IPS-20b (cell line): ENCODE measurements at regions not wholly inside any gene's neighbourhood (a gene's known extent, or its start where the extent isn't known, plus 50 kb on each side); places are given as distances from the start of the nearest gene placed in this dataset.
"Not testable (repeated sequence)": the region's sequence is repeated elsewhere in the genome, so short reads cannot be mapped to it uniquely, and the experiment has no call there.

ENCODE experiments used
- H3K27ac ChIP-seq: one replicate; pipeline ENCODE4 v1.5.1; 2013; ENCODE audit warnings: low read length
- H3K27me3 ChIP-seq: 2 replicates; pipeline ENCODE4 v1.6.1; 2013; ENCODE audit warnings: mild to moderate bottlenecking, low read length, inconsistent platforms; ENCODE audit not compliant: insufficient read depth
- H3K36me3 ChIP-seq: 2 replicates; pipeline ENCODE4 v1.6.1; 2013; ENCODE audit warnings: low read depth, mild to moderate bottlenecking, inconsistent platforms, low read length, moderate library complexity; ENCODE audit not compliant: insufficient read depth
- H3K4me1 ChIP-seq: 2 replicates; pipeline ENCODE4 v1.6.1; 2013; ENCODE audit warnings: mild to moderate bottlenecking, control low read depth, inconsistent platforms, low read length, moderate library complexity; ENCODE audit not compliant: insufficient read depth
- H3K4me3 ChIP-seq: 2 replicates; pipeline ENCODE4 v1.5.1; 2013; ENCODE audit warnings: mild to moderate bottlenecking, low read length, inconsistent platforms
- H3K9ac ChIP-seq: 2 replicates; pipeline ENCODE4 v1.6.1; 2013; ENCODE audit warnings: low read depth, mild to moderate bottlenecking, inconsistent platforms, low read length, moderate library complexity
- H3K9me3 ChIP-seq: 2 replicates; pipeline ENCODE4 v1.6.1; 2013; ENCODE audit warnings: mild to moderate bottlenecking, low read depth, low read length, inconsistent platforms; ENCODE audit not compliant: insufficient read depth

- H3K27ac ChIP-seq, result not testable (repeated sequence)
Measured at GRCh38 chr20:29409160-29409689, 1848.2 kb upstream of the DEFB115 start.

GRCh38 chr20:29409833-29410805 is 1847.3 kb upstream of the DEFB115 start:
- H3K9ac ChIP-seq, result no peak overlapping the region
- H3K9me3 ChIP-seq, result peaks cover 73% of the 10 kb centered on the region
- H3K27me3 ChIP-seq, result no peaks in the 10 kb centered on the region
- H3K36me3 ChIP-seq, result no peaks in the 10 kb centered on the region
- no peak overlapping the region for H3K27ac ChIP-seq
- H3K4me3 ChIP-seq, result no peak overlapping the region
- no peaks in the 10 kb centered on the region for H3K4me1 ChIP-seq

More at GRCh38 chr20:29409160-29409689, 1848.2 kb upstream of the DEFB115 start:
- not testable (repeated sequence) for H3K9ac ChIP-seq, H3K4me3 ChIP-seq, H3K4me1 ChIP-seq, H3K27me3 ChIP-seq, H3K36me3 ChIP-seq
- H3K9me3 ChIP-seq, result peaks cover 79% of the 10 kb centered on the region

GRCh38 chr20:29410806-29411457 is 1846.5 kb upstream of the DEFB115 start:
- Histone ChIP-seq H3K9me3 (peaks cover 73% of the 10 kb centered on the region), H3K4me1 (no peaks in the 10 kb centered on the region), H3K27me3 (no peaks in the 10 kb centered on the region), H3K36me3 (no peaks in the 10 kb centered on the region), H3K27ac (no peak overlapping the region), H3K9ac (no peak overlapping the region), H3K4me3 (no peak overlapping the region)

GRCh38 chr20:29411458-29411820 is 1846.0 kb upstream of the DEFB115 start:
- not testable (repeated sequence) for H3K4me3 ChIP-seq, H3K27me3 ChIP-seq, H3K4me1 ChIP-seq, H3K9ac ChIP-seq, H3K36me3 ChIP-seq, H3K27ac ChIP-seq
- peaks cover 73% of the 10 kb centered on the region for H3K9me3 ChIP-seq

GRCh38 chr20:29419378-29419777 is 1838.1 kb upstream of the DEFB115 start:
- H3K9me3 ChIP-seq, result peaks cover 76% of the 10 kb centered on the region
- no peak overlapping the region for H3K9ac ChIP-seq
- no peak overlapping the region for H3K27ac ChIP-seq
- H3K4me3 ChIP-seq, result no peak overlapping the region
- H3K4me1 ChIP-seq, result no peaks in the 10 kb centered on the region
- no peaks in the 10 kb centered on the region for H3K27me3 ChIP-seq
- H3K36me3 ChIP-seq, result no peaks in the 10 kb centered on the region

- H3K27me3 ChIP-seq, result no peaks in the 10 kb centered on the region
- no peaks in the 10 kb centered on the region for H3K4me1 ChIP-seq
- H3K9me3 ChIP-seq, result peaks cover 51% of the 10 kb centered on the region
- H3K36me3 ChIP-seq, result no peaks in the 10 kb centered on the region
- no peak overlapping the region for H3K27ac ChIP-seq
- no peak overlapping the region for H3K9ac ChIP-seq
- H3K4me3 ChIP-seq, result no peak overlapping the region
Measured at GRCh38 chr20:29427201-29428060, 1830.0 kb upstream of the DEFB115 start.

GRCh38 chr20:29430531-29430930 is 1826.9 kb upstream of the DEFB115 start:
- H3K4me1 ChIP-seq, result no peaks in the 10 kb centered on the region
- no peak overlapping the region for H3K27ac ChIP-seq

GRCh38 chr20:29440721-29441120 is 1816.7 kb upstream of the DEFB115 start:
- peaks cover 85% of the 10 kb centered on the region for H3K9me3 ChIP-seq
- H3K27ac ChIP-seq, H3K27me3 ChIP-seq, H3K9ac ChIP-seq, H3K36me3 ChIP-seq, H3K4me1 ChIP-seq, H3K4me3 ChIP-seq: not testable (repeated sequence)

More at GRCh38 chr20:29430531-29430930, 1826.9 kb upstream of the DEFB115 start:
- Histone ChIP-seq H3K27me3 (no peaks in the 10 kb centered on the region), H3K9ac (no peak overlapping the region), H3K36me3 (no peaks in the 10 kb centered on the region), H3K4me3 (no peak overlapping the region), H3K9me3 (peaks cover 44% of the 10 kb centered on the region)

- not testable (repeated sequence) for H3K27me3 ChIP-seq, H3K9ac ChIP-seq, H3K36me3 ChIP-seq, H3K27ac ChIP-seq, H3K4me1 ChIP-seq, H3K4me3 ChIP-seq
- peaks cover 82% of the 10 kb centered on the region for H3K9me3 ChIP-seq
Measured at GRCh38 chr20:29443206-29443781, 1814.2 kb upstream of the DEFB115 start.

GRCh38 chr20:29443819-29444218 is 1813.6 kb upstream of the DEFB115 start:
- Histone ChIP-seq H3K27me3 (no peaks in the 10 kb centered on the region), H3K4me1 (no peaks in the 10 kb centered on the region), H3K4me3 (no peak overlapping the region), H3K9me3 (peaks cover 82% of the 10 kb centered on the region), H3K9ac (no peak overlapping the region), H3K27ac (no peak overlapping the region), H3K36me3 (no peaks in the 10 kb centered on the region)
